ENCODE measurements at regions not wholly inside any gene's neighbourhood (a gene's known extent, or its start where the extent isn't known, plus 50 kb on each side); places are given as distances from the start of the nearest gene placed in this dataset.

DNA sequence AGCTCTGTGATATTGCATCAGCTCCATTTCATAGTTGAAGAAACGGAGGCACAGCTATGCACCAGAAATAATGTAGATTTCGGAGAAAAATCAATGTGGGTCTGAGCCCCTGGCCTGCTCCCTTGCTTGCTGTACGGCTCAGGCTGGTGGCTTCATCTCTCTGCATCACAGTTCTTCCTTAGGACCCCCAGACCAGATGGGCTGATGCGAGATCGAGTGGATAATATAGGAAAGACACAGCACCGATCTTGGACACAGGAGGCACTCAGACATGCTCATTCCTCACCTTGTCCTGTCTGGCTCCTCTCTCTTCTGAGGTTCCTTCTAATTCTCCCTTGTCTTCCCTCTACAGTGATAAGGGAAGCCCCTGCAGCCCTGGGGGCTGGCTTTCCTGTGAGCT is 365.9 kb upstream of the ZMIZ1 start:
- Mint-ChIP-seq H3K36me3 (ENCODE audit: low read depth) (no peaks in the 10 kb centered on the region), H3K4me3 (no peak overlapping the region), H3K4me1 (no peaks in the 10 kb centered on the region), H3K9me3 (no peaks in the 10 kb centered on the region), H3K27me3 (peaks cover 4% of the 10 kb centered on the region), H3K27ac (no peak overlapping the region)
- ATAC-seq (replicated peaks) = no peak

- Mint-ChIP-seq H3K27me3 (peaks cover 4% of the 10 kb centered on the region), H3K4me3 (no peak overlapping the region), H3K27ac (no peak overlapping the region), H3K4me1 (no peaks in the 10 kb centered on the region), H3K9me3 (no peaks in the 10 kb centered on the region), H3K36me3 (ENCODE audit: low read depth) (no peaks in the 10 kb centered on the region)
- no peak for ATAC-seq (replicated peaks)
These were observed 365.2 kb upstream of the ZMIZ1 start for GRCh38 chr10:78703593-78703992.

- H3K4me3 Mint-ChIP-seq = no peak overlapping the region
- no peaks in the 10 kb centered on the region for H3K4me1 Mint-ChIP-seq
- ATAC-seq (replicated peaks) = peak; percentile 40
- H3K36me3 Mint-ChIP-seq (ENCODE audit: low read depth) = no peaks in the 10 kb centered on the region
- no peaks in the 10 kb centered on the region for H3K9me3 Mint-ChIP-seq
- peaks cover 4% of the 10 kb centered on the region for H3K27me3 Mint-ChIP-seq
- no peak overlapping the region for H3K27ac Mint-ChIP-seq
These were observed 362.5 kb upstream of the ZMIZ1 start for GRCh38 chr10:78706256-78706655.

GRCh38 chr10:78706726-78707540 is 361.8 kb upstream of the ZMIZ1 start:
- ATAC-seq (replicated peaks) = no peak
- H3K4me1 Mint-ChIP-seq = no peaks in the 10 kb centered on the region
- H3K9me3 Mint-ChIP-seq = no peaks in the 10 kb centered on the region
- H3K27me3 Mint-ChIP-seq = peaks cover 4% of the 10 kb centered on the region
- H3K27ac Mint-ChIP-seq = no peak overlapping the region
- no peaks in the 10 kb centered on the region for H3K36me3 Mint-ChIP-seq (ENCODE audit: low read depth)
- H3K4me3 Mint-ChIP-seq = no peak overlapping the region

GRCh38 chr10:78707745-78708144 is 361.0 kb upstream of the ZMIZ1 start:
- H3K27me3 Mint-ChIP-seq = peaks cover 4% of the 10 kb centered on the region

DNA sequence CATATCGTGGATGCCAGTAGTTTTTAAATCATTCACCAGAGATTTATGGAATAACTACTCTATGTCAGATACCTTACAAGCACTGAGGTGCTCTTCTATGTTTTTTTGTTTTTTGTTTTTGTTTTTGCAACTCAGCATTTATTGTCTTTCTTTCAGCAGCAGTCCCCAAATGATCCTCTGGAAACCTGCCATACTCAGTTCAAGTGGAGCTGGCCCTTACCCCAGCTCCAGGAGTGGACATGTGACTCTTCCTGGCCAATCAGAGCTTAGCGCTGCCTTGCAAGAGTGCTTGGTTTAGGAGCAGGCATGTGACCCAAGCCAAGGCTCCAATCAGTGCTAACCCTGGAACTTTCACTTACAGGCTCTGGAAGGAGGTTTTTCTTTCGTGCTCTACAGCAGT is 356.6 kb upstream of the ZMIZ1 start:
- Mint-ChIP-seq H3K27me3 (peaks cover 4% of the 10 kb centered on the region), H3K4me3 (no peak overlapping the region), H3K4me1 (no peaks in the 10 kb centered on the region), H3K36me3 (ENCODE audit: low read depth) (no peaks in the 10 kb centered on the region), H3K27ac (no peak overlapping the region), H3K9me3 (no peaks in the 10 kb centered on the region)
- no peak for ATAC-seq (replicated peaks)

More at GRCh38 chr10:78707745-78708144, 361.0 kb upstream of the ZMIZ1 start:
- no peaks in the 10 kb centered on the region for H3K4me1 Mint-ChIP-seq
- no peaks in the 10 kb centered on the region for H3K9me3 Mint-ChIP-seq
- no peak overlapping the region for H3K27ac Mint-ChIP-seq
- no peak overlapping the region for H3K4me3 Mint-ChIP-seq
- H3K36me3 Mint-ChIP-seq (ENCODE audit: low read depth) = no peaks in the 10 kb centered on the region
- ATAC-seq (replicated peaks) = no peak

DNA sequence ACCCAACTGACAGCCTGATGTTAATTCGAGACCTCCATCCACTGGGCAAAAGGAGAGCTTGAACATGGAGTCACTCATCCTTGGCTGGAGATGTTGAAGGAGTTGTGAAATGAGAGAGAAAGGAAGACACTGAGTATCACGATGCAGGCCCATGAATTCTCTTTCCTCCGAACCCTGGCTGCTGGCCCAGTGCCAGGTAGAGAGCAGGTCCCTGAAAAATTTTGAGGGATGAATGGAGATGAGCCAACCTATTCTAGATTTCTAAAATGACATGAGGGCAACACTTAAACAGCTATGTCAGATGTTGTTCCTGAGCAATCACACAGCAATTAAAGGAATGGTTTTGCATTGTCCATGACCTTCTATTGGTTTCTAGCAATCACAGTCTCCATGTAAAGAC is 355.1 kb upstream of the ZMIZ1 start:
- Mint-ChIP-seq H3K27ac (no peak overlapping the region), H3K27me3 (no peaks in the 10 kb centered on the region), H3K4me3 (no peak overlapping the region), H3K9me3 (no peaks in the 10 kb centered on the region), H3K36me3 (ENCODE audit: low read depth) (no peaks in the 10 kb centered on the region), H3K4me1 (no peaks in the 10 kb centered on the region)
- ATAC-seq (replicated peaks) = no peak

DNA sequence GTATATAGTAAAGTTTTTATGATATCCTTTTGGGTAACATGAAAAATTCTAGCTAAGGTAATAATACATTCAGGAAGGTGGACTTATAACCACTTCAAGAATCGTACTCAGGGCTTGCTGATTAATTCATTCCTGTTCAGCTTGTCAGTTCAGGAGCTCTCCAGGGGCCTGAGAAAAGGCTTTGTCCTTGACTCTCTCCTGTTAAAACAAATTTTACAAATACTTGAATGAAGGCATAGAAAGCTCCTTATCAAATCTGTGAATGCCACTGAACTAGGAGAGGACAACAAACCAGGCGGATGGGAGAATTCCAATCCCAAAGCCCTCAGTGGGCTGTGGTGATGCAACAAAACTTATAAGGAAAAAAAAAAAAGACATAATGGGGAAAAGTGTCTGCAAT is 354.5 kb upstream of the ZMIZ1 start:
- Mint-ChIP-seq H3K4me3 (no peak overlapping the region), H3K36me3 (ENCODE audit: low read depth) (no peaks in the 10 kb centered on the region), H3K9me3 (no peaks in the 10 kb centered on the region), H3K4me1 (no peaks in the 10 kb centered on the region), H3K27me3 (no peaks in the 10 kb centered on the region), H3K27ac (no peak overlapping the region)
- no peak for ATAC-seq (replicated peaks)

- no peak overlapping the region for H3K4me3 Mint-ChIP-seq
- no peak overlapping the region for H3K27ac Mint-ChIP-seq
- H3K36me3 Mint-ChIP-seq (ENCODE audit: low read depth) = no peaks in the 10 kb centered on the region
- no peaks in the 10 kb centered on the region for H3K9me3 Mint-ChIP-seq
- H3K4me1 Mint-ChIP-seq = no peaks in the 10 kb centered on the region
- no peak for ATAC-seq (replicated peaks)
- H3K27me3 Mint-ChIP-seq = peaks cover 3% of the 10 kb centered on the region
These were observed 353.3 kb upstream of the ZMIZ1 start for GRCh38 chr10:78715435-78715834.

DNA sequence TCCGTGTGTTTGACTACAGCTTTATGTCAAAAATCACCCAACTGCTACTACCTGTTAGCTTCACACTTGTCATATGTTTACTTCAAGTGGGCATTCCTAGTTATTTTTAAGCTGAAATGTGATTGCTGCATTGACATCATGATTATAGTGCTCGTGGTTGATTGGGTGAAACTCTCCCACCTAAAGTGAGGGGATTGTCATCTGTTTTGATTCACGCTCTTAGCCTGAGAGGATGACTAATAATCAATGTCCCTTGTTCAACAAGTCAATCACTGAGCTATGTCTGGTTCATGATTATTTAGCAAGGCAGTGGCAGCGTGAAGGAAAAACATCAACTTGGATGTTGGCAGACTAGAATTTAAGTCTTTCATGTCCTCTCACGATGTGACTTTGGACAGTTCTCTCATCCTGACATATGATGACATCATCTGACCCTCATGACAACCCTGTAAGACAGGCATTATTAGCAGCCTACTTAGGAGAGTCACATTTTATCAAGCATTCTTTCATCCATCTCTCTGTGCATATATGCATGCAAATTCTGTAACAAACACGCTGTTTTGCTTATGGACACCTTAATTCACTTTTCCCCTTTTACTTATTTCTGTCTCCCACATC is 352.6 kb upstream of the ZMIZ1 start:
- Mint-ChIP-seq H3K36me3 (ENCODE audit: low read depth) (no peaks in the 10 kb centered on the region), H3K27me3 (peaks cover 9% of the 10 kb centered on the region), H3K4me3 (no peak overlapping the region), H3K4me1 (no peaks in the 10 kb centered on the region), H3K27ac (no peak overlapping the region), H3K9me3 (no peaks in the 10 kb centered on the region)
- peak; percentile 31 for ATAC-seq (replicated peaks)

GRCh38 chr10:78717200-78717599 is 351.6 kb upstream of the ZMIZ1 start:
- Mint-ChIP-seq H3K27ac (no peak overlapping the region), H3K4me3 (no peak overlapping the region), H3K27me3 (peaks cover 9% of the 10 kb centered on the region), H3K9me3 (no peaks in the 10 kb centered on the region), H3K4me1 (no peaks in the 10 kb centered on the region), H3K36me3 (ENCODE audit: low read depth) (no peaks in the 10 kb centered on the region)
- no peak for ATAC-seq (replicated peaks)

DNA sequence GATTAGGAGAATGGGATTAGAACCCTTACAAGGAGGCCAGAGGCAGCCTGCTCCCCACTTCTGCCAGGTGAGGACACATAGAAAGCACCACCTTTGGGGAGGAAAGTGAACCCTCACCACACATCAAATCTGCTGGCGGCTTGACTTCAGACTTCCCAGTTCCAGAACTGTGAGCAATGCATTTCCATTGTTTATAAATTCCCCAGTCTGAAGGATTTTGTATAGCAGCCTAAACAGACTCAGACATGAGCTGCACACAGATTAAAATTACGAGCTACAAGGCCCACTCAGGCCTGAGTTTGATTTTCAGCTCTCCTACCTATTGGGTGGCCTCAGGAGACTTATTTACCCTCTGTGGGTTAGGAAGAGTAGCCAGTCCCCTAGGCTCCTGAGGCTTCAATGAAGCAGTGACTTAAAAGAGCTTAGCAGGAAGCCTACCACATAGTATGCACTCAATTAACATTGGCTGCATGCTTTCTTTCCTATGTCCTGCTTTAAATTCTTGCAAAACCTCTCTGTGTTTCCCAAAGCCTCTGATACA is 350.7 kb upstream of the ZMIZ1 start:
- Mint-ChIP-seq H3K27ac (no peak overlapping the region), H3K9me3 (no peaks in the 10 kb centered on the region)

GRCh38 chr10:78719276-78719675 is 349.5 kb upstream of the ZMIZ1 start:
- Mint-ChIP-seq H3K27ac (no peak overlapping the region), H3K36me3 (ENCODE audit: low read depth) (no peaks in the 10 kb centered on the region), H3K4me3 (no peak overlapping the region), H3K9me3 (no peaks in the 10 kb centered on the region), H3K4me1 (no peaks in the 10 kb centered on the region), H3K27me3 (peaks cover 14% of the 10 kb centered on the region)
- ATAC-seq (replicated peaks) = no peak

More for the DNA sequence above, 350.7 kb upstream of the ZMIZ1 start:
- Mint-ChIP-seq H3K4me3 (no peak overlapping the region), H3K4me1 (no peaks in the 10 kb centered on the region), H3K36me3 (ENCODE audit: low read depth) (no peaks in the 10 kb centered on the region), H3K27me3 (peaks cover 9% of the 10 kb centered on the region)
- no peak for ATAC-seq (replicated peaks)

- ATAC-seq (replicated peaks) = no peak
- H3K36me3 Mint-ChIP-seq (ENCODE audit: low read depth) = no peaks in the 10 kb centered on the region
- H3K4me1 Mint-ChIP-seq = no peaks in the 10 kb centered on the region
- no peak overlapping the region for H3K4me3 Mint-ChIP-seq
- peaks cover 19% of the 10 kb centered on the region for H3K27me3 Mint-ChIP-seq
- H3K27ac Mint-ChIP-seq = no peak overlapping the region
- no peaks in the 10 kb centered on the region for H3K9me3 Mint-ChIP-seq
These were observed 348.7 kb upstream of the ZMIZ1 start for GRCh38 chr10:78720091-78720490.

DNA sequence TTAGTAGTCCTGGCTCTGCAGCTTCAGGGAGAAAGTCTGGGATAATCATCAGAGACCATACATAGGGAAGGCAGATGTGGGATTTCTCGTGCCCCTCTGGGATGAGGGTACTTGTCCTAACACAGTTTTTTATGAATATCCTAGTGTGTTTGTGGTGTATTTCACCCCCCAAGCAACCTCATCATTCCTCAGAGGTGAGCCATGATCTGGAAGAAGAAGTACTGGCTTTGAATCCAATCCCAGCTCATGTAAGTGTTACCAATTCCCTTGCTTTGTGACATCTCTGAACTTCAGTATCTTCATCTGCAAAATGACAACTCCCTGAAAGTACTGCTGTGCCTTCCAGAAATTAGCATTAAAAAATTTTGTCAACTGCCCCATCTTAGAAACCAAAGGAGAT is 347.5 kb upstream of the ZMIZ1 start:
- H3K4me1 Mint-ChIP-seq = no peaks in the 10 kb centered on the region
- peaks cover 19% of the 10 kb centered on the region for H3K27me3 Mint-ChIP-seq
- H3K9me3 Mint-ChIP-seq = no peaks in the 10 kb centered on the region
- ATAC-seq (replicated peaks) = no peak
- no peak overlapping the region for H3K4me3 Mint-ChIP-seq
- no peak overlapping the region for H3K27ac Mint-ChIP-seq
- no peaks in the 10 kb centered on the region for H3K36me3 Mint-ChIP-seq (ENCODE audit: low read depth)

Data from activated T-helper 17 cell treated with anti-CD3 and anti-CD28 coated beads, Interleukin-2, amount 50 U/mL, for 72 hours (primary cell).